ENCODE measurements at regions not wholly inside any gene's neighbourhood (a gene's known extent, or its start where the extent isn't known, plus 50 kb on each side); places are given as distances from the start of the nearest gene placed in this dataset.
"Not testable (repeated sequence)": the region's sequence is repeated elsewhere in the genome, so short reads cannot be mapped to it uniquely, and the experiment has no call there.

DNA sequence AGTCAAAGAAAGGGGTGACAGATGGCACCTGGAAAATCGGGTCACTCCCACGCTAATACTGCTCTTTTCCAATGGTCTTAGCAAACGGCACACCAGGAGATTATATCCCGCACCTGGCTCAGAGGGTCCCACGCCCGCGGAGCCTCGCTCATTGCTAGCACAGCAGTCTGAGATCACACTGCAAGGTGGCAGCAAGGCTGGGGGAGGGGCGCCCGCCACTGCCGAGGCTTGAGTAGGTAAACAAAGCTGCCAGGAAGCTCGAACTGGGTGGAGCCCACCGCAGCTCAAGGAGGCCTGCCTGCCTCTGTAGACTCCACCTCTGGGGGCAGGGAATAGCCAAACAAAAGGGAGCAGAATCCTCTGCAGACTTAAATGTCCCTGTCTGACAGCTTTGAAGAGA, 99.5 kb upstream of the TMEM17 start:
- TF ChIP-seq, protein P1, sequence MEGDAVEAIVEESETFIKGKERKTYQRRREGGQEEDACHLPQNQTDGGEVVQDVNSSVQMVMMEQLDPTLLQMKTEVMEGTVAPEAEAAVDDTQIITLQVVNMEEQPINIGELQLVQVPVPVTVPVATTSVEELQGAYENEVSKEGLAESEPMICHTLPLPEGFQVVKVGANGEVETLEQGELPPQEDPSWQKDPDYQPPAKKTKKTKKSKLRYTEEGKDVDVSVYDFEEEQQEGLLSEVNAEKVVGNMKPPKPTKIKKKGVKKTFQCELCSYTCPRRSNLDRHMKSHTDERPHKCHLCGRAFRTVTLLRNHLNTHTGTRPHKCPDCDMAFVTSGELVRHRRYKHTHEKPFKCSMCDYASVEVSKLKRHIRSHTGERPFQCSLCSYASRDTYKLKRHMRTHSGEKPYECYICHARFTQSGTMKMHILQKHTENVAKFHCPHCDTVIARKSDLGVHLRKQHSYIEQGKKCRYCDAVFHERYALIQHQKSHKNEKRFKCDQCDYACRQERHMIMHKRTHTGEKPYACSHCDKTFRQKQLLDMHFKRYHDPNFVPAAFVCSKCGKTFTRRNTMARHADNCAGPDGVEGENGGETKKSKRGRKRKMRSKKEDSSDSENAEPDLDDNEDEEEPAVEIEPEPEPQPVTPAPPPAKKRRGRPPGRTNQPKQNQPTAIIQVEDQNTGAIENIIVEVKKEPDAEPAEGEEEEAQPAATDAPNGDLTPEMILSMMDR (IDR thresholded peaks at IDR 0.05), result not testable (repeated sequence)
- not testable (repeated sequence) for TF ChIP-seq POLR2A, POLR2AphosphoS5 (IDR thresholded peaks at IDR 0.05)
